GM19035 (cell line): ENCODE measurements at regions not wholly inside any gene's neighbourhood (a gene's known extent, or its start where the extent isn't known, plus 50 kb on each side); places are given as distances from the start of the nearest gene placed in this dataset.

ENCODE experiments used
- ATAC-seq: cut with Tn5 transposase; IDR thresholded peaks from one replicate; pipeline ENCODE4 v1.9.1; 2021; ENCODE audit not compliant: unreplicated experiment

GRCh38 chr3:124089214-124089613, 97.3 kb upstream of the ROPN1 start:
- ATAC-seq = no peak

- no peak for ATAC-seq
These were observed 99.8 kb upstream of the ROPN1 start for GRCh38 chr3:124091716-124092115.

GRCh38 chr3:124092811-124093210, 100.9 kb upstream of the ROPN1 start:
- no peak for ATAC-seq

GRCh38 chr3:124094496-124094895, 102.6 kb upstream of the ROPN1 start:
- ATAC-seq = no peak

- no peak for ATAC-seq
These were observed 105.6 kb upstream of the ROPN1 start for GRCh38 chr3:124097362-124098131.

GRCh38 chr3:124101643-124102042, 109.7 kb upstream of the ROPN1 start:
- ATAC-seq = no peak

- ATAC-seq = no peak
These were observed 115.4 kb upstream of the ROPN1 start for GRCh38 chr3:124107104-124107890.

- no peak for ATAC-seq
These were observed 116.5 kb upstream of the ROPN1 start for GRCh38 chr3:124108446-124108845.

- no peak for ATAC-seq
These were observed 121.6 kb upstream of the ROPN1 start for GRCh38 chr3:124113485-124113884.

- ATAC-seq = no peak
These were observed 123.4 kb upstream of the ROPN1 start for GRCh38 chr3:124115279-124115678.

- no peak for ATAC-seq
These were observed 124.0 kb upstream of the ROPN1 start for GRCh38 chr3:124115956-124116355.

- no peak for ATAC-seq
These were observed 125.0 kb upstream of the ROPN1 start for GRCh38 chr3:124116906-124117305.

- no peak for ATAC-seq
These were observed 125.6 kb upstream of the ROPN1 start for GRCh38 chr3:124117486-124117885.

GRCh38 chr3:124118397-124118796, 126.5 kb upstream of the ROPN1 start:
- no peak for ATAC-seq

- no peak for ATAC-seq
These were observed 127.3 kb upstream of the ROPN1 start for GRCh38 chr3:124119056-124119716.

GRCh38 chr3:124121379-124122312, 129.7 kb upstream of the ROPN1 start:
- ATAC-seq = no peak

GRCh38 chr3:124125315-124125714, 133.4 kb upstream of the ROPN1 start:
- no peak for ATAC-seq

GRCh38 chr3:124126436-124127023, 134.6 kb upstream of the ROPN1 start:
- ATAC-seq = no peak

- ATAC-seq = no peak
These were observed 139.2 kb upstream of the ROPN1 start for GRCh38 chr3:124131158-124131557.

GRCh38 chr3:124131580-124131979, 139.7 kb upstream of the ROPN1 start:
- no peak for ATAC-seq
